ENCODE measurements at regions not wholly inside any gene's neighbourhood (a gene's known extent, or its start where the extent isn't known, plus 50 kb on each side); places are given as distances from the start of the nearest gene placed in this dataset.
"Not testable (repeated sequence)": the region's sequence is repeated elsewhere in the genome, so short reads cannot be mapped to it uniquely, and the experiment has no call there.

DNA sequence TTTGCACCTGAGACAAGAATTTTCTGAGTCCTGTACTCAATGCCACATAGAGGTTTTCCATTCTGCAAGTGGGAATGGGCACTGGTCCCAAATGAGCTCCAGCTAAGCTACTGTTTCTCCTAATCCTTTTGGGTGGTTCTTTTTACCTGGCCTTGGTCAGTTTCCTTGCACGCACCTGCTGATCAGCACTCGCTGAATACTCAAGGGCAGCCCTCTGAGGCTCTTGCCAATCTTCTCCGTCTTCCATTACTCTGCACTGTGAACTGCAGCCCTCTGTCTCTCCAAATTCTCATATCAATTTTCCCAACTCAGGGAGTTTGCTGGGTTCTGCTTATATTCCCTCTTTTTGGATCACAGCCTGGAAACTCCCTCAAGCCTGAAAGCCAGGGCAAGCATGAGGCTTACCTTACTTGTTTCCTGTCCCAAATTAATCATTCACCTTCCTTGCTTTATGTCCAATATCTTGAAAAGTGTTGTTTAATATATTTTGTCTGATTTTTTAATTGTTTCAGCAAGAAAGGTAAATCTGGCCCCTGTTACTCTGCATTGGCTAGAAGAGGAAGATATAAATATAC, 138.0 kb upstream of the TBX18 start:
- H3K4me1 ChIP-seq (ENCODE audit: control insufficient read depth, insufficient read depth, low read length): no peaks in the 10 kb centered on the region
- H3K27me3 ChIP-seq (ENCODE audit: control insufficient read depth, insufficient read depth, low read length): no peaks in the 10 kb centered on the region
- H3K9me3 ChIP-seq (ENCODE audit: control insufficient read depth, insufficient read depth, low read length): no peaks in the 10 kb centered on the region
- DNase-seq (ENCODE audit: low read depth, low spot score): no peak
- H3K36me3 ChIP-seq (ENCODE audit: control insufficient read depth, insufficient read depth, low read length): no peaks in the 10 kb centered on the region
- no CpG with 5 or more reads among the region's 3 CpGs for WGBS (ENCODE audit: insufficient coverage, insufficient read length)
- H3K27ac ChIP-seq (ENCODE audit: low read length): no peak overlapping the region
- no peak overlapping the region for H3K4me3 ChIP-seq (ENCODE audit: low read length)

DNA sequence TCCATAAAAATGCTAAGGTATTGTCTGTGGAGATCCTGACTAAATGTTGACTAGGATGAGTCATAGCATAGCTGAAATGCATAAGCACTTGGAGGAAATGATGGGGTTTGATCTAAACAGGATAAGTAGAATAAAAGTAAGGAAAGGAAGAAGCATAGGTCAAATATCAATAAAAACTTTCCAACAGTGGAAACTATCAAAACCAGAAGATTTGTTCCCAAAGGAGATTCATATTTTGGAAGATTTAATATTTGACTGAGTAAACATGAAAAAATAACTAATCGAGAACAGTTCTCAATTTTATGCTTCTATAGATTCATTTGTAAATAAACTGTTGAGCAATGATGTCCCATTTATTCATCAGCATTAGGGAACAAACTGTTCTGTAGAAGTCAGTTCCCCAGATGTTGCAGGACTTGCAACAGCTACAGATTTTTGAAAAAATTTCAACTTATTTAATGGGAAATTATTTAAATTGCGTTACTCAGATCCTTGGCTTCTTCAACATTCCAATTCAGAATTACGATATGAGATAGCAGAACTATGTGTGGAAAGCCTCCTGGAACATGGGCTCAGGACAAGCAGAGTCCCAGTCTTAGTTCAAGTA, 133.7 kb upstream of the TBX18 start:
- WGBS (ENCODE audit: insufficient coverage, insufficient read length): no CpG with 5 or more reads among the region's 3 CpGs
- no peak overlapping the region for H3K27ac ChIP-seq (ENCODE audit: low read length)
- no peaks in the 10 kb centered on the region for H3K9me3 ChIP-seq (ENCODE audit: control insufficient read depth, insufficient read depth, low read length)
- no peak for DNase-seq (ENCODE audit: low read depth, low spot score)
- H3K4me3 ChIP-seq (ENCODE audit: low read length): no peak overlapping the region
- no peaks in the 10 kb centered on the region for H3K4me1 ChIP-seq (ENCODE audit: control insufficient read depth, insufficient read depth, low read length)
- no peaks in the 10 kb centered on the region for H3K36me3 ChIP-seq (ENCODE audit: control insufficient read depth, insufficient read depth, low read length)
- no peaks in the 10 kb centered on the region for H3K27me3 ChIP-seq (ENCODE audit: control insufficient read depth, insufficient read depth, low read length)

DNA sequence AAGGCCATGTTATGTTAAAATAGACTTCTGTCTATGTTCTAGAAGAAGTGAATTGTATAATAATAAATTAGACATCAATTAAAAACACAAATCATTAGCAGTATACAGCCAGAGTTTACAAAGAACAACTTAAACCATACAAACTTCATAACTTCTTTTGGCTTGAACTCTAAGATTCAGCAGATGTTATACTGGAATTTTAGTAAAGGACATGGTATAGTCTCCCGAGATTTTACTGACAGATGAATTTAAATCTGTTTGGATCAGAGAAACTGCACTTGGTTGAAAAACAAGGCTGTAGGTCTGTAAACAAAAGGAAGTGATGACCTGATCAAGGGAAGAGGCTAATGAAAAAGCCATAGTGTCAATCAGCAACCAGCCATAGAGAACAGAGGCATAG, 132.6 kb upstream of the TBX18 start:
- Histone ChIP-seq H3K27ac (ENCODE audit: low read length) (no peak overlapping the region), H3K4me3 (ENCODE audit: low read length) (no peak overlapping the region), H3K9me3 (ENCODE audit: control insufficient read depth, insufficient read depth, low read length) (no peaks in the 10 kb centered on the region), H3K27me3 (ENCODE audit: control insufficient read depth, insufficient read depth, low read length) (no peaks in the 10 kb centered on the region), H3K4me1 (ENCODE audit: control insufficient read depth, insufficient read depth, low read length) (no peaks in the 10 kb centered on the region), H3K36me3 (ENCODE audit: control insufficient read depth, insufficient read depth, low read length) (no peaks in the 10 kb centered on the region)
- DNase-seq (ENCODE audit: low read depth, low spot score): no peak
- no CpG with 5 or more reads among the region's 1 CpG for WGBS (ENCODE audit: insufficient coverage, insufficient read length)

DNA sequence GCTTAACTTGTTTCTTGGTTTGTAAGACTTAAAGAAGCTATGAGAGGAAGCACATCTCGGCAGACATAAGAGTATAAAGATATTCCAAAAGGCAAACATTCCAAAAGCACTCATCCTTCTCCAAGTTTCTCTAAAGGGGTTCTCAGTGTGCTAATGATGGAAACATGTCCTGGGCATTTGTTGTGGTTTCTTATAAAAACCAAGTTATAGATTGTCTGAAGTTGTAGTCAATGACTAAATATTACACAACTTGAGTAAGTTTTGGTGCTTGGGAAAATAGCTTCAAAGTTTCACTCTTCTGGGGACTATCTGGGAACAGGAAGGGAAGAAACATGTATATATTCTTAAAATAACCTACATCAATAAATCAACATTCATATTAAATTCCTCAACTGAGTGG, 128.3 kb upstream of the TBX18 start:
- no CpG with 5 or more reads among the region's 1 CpG for WGBS (ENCODE audit: insufficient coverage, insufficient read length)
- H3K27me3 ChIP-seq (ENCODE audit: control insufficient read depth, insufficient read depth, low read length): no peaks in the 10 kb centered on the region
- no peak overlapping the region for H3K4me3 ChIP-seq (ENCODE audit: low read length)
- no peak overlapping the region for H3K27ac ChIP-seq (ENCODE audit: low read length)
- H3K36me3 ChIP-seq (ENCODE audit: control insufficient read depth, insufficient read depth, low read length): no peaks in the 10 kb centered on the region
- no peaks in the 10 kb centered on the region for H3K4me1 ChIP-seq (ENCODE audit: control insufficient read depth, insufficient read depth, low read length)
- H3K9me3 ChIP-seq (ENCODE audit: control insufficient read depth, insufficient read depth, low read length): no peaks in the 10 kb centered on the region
- DNase-seq (ENCODE audit: low read depth, low spot score): no peak

DNA sequence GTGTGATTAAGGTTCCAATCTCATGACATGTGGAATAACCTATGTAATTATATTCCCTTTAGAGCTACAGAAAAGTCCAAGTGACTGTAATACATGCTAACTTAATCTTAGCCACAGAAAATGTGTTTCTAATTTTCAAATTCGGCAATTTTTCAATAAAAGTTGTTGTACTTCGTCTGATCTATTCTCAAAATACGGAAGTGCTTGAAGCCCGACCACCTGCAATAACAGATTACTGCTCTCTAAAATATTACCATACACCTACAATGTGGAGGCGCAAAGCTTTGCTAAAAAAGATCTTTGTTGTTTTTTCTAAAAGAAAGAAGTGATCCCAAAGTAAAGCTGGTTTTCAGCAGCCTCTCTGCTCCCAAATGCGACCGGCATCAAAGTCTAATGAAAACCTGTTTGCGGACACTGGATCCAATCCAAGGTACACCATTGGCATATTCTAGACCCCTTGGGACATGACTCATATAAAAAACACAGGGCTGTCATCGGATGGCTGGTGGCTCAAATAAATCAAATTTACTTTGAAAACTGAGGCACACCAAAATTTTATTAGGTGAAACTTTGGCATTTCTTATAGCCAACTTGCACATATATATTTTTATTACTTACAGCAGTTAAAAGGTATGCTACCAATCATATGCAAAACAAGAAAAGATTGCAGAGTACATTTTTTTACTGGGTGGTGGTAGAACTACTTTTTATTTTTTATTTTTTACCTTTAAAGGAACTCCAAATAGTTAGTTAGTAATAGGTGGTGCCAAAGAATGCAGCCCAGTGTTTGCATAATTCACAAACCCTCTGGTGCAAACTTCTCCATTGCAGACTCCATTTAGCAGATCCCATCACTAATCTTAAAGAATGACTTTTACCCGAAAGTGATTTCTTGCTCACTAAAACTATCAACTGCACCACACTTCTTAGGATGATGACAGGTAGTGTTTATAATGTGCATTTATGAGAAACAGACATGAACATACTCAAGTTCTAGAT, 118.7 kb upstream of the TBX18 start:
- Histone ChIP-seq H3K4me1 (ENCODE audit: control insufficient read depth, insufficient read depth, low read length) (no peaks in the 10 kb centered on the region), H3K27me3 (ENCODE audit: control insufficient read depth, insufficient read depth, low read length) (no peaks in the 10 kb centered on the region), H3K36me3 (ENCODE audit: control insufficient read depth, insufficient read depth, low read length) (no peaks in the 10 kb centered on the region), H3K4me3 (ENCODE audit: low read length) (no peak overlapping the region), H3K27ac (ENCODE audit: low read length) (no peak overlapping the region), H3K9me3 (ENCODE audit: control insufficient read depth, insufficient read depth, low read length) (no peaks in the 10 kb centered on the region)
- no CpG with 5 or more reads among the region's 10 CpGs for WGBS (ENCODE audit: insufficient coverage, insufficient read length)
- DNase-seq (ENCODE audit: low read depth, low spot score): no peak

DNA sequence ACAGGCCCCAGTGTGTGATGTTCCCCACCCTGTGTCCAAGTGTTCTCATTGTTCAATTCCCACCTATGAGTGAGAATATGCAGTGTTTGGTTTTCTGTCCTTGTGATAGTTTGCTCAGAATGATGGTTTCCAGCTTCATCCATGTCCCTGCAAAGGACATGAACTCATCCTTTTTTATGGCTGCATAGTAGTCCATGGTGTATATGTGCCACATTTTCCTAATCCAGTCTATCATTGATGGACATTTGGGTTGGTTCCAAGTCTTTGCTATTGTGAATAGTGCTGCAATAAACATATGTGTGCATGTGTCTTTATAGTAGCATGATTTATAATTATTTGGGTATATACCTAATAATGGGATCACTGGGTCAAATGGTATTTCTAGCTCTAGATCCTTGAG, 115.0 kb upstream of the TBX18 start:
- DNase-seq (ENCODE audit: low read depth, low spot score); H3K27me3 ChIP-seq (ENCODE audit: control insufficient read depth, insufficient read depth, low read length); H3K4me3 ChIP-seq (ENCODE audit: low read length); H3K27ac ChIP-seq (ENCODE audit: low read length); H3K9me3 ChIP-seq (ENCODE audit: control insufficient read depth, insufficient read depth, low read length); H3K4me1 ChIP-seq (ENCODE audit: control insufficient read depth, insufficient read depth, low read length); H3K36me3 ChIP-seq (ENCODE audit: control insufficient read depth, insufficient read depth, low read length): not testable (repeated sequence)

DNA sequence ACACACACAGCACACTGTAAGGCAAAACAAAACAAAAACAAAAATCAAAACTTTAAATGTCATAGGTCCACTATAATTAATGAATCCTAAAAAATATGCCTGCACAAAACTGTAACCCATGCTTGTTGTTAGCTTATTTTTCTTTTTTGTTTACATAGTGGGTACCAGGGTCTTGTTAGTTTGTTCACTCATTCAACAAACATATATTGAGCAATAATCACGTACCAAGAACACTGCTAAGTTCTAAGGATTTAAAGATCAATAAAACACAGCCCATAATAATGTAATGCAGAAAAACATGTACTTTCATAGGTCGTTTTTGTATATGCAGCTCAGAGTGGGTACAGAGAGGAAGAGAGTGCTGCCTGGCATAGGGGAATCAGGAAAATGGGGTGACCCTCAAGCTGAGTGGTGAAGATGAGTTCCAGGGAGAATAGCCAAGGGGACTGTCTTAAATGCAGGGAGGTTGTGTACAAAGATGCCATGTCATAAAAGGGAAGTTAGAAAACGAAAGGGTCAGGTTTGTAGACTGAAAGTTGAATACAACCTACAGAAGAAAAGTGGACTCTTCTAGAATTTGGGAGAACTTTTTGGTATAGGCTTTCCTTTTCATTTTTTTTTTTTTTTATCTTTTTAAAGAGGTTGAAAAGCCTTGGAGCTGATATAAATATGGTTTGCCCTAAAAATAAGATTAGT, 113.3 kb upstream of the TBX18 start:
- H3K4me3 ChIP-seq (ENCODE audit: low read length): no peak overlapping the region
- no peaks in the 10 kb centered on the region for H3K4me1 ChIP-seq (ENCODE audit: control insufficient read depth, insufficient read depth, low read length)
- DNase-seq (ENCODE audit: low read depth, low spot score): no peak
- no CpG with 5 or more reads among the region's 3 CpGs for WGBS (ENCODE audit: insufficient coverage, insufficient read length)
- no peaks in the 10 kb centered on the region for H3K27me3 ChIP-seq (ENCODE audit: control insufficient read depth, insufficient read depth, low read length)
- H3K9me3 ChIP-seq (ENCODE audit: control insufficient read depth, insufficient read depth, low read length): no peaks in the 10 kb centered on the region
- no peak overlapping the region for H3K27ac ChIP-seq (ENCODE audit: low read length)
- no peaks in the 10 kb centered on the region for H3K36me3 ChIP-seq (ENCODE audit: control insufficient read depth, insufficient read depth, low read length)

DNA sequence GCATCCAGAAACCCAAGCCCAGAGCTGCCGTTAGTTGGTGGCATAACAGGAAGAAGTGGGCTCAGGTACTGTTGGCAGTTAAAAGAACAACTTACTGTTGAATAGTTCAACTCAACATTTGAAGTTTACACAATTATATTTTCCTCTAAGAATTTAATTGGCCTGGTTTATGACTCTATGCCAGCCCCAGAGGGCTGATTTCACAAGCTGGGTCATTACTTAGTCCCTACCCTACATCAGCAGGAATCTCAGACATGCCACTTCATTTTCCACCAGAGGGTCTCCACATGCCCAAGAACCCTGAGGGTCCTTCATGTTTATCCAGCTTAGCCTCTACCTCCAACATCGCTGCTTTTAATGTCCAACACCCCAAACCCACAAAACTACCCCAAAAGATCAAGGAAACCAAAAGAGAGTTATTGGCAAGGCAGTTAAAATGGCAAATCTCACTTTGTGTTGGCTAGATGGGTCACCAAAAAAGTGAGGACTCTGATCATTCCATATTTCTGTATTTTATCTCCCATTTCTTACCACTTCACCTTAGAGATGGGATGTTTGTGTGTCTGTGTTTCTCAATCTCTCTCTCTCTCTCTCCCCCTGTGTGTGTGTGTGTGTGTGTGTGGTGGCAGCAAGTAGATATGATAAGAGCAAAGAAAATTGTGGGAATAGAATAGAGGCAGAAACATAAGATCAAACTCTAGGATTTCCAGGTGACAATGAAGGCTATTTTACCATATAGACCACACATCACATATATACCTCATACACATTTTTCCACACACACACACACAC, 112.5 kb upstream of the TBX18 start:
- Histone ChIP-seq H3K4me1 (ENCODE audit: control insufficient read depth, insufficient read depth, low read length) (no peaks in the 10 kb centered on the region), H3K36me3 (ENCODE audit: control insufficient read depth, insufficient read depth, low read length) (no peaks in the 10 kb centered on the region), H3K27me3 (ENCODE audit: control insufficient read depth, insufficient read depth, low read length) (no peaks in the 10 kb centered on the region), H3K4me3 (ENCODE audit: low read length) (no peak overlapping the region), H3K9me3 (ENCODE audit: control insufficient read depth, insufficient read depth, low read length) (no peaks in the 10 kb centered on the region), H3K27ac (ENCODE audit: low read length) (no peak overlapping the region)
- WGBS (ENCODE audit: insufficient coverage, insufficient read length): no CpG with 5 or more reads among the region's 2 CpGs
- no peak for DNase-seq (ENCODE audit: low read depth, low spot score)

DNA sequence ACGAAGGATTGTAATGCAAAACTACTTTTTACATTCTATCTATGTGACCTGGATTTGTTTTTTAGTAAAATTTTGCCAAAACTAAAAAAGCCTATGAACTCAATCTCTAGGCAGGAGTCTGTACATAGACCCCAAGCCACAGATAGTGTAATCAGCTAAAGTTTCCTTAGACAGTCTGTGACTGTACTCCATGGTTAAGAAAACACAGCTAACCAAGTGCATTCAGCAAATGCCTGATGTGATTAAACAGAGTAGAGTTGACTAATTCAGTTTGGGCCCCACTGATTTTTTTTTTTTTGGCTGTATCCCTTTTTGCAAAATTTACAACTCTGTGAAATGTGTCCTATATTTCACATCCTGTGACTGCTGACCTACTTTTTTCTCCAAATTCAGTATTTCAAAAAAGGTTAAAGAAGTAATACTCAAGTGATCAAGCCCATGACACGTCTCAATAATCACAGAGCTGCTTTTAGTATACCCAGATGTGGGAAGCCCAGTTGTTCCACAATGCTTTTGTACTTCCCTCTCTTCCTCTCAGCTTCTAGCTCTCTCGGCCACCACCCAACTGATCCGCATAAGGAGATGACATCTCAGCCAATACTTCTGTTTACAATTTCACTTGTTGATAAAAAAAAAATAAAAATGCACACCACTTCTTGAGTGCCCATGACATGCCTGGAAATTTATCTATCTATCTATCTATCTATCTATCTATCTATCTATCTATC, 108.8 kb upstream of the TBX18 start:
- H3K27ac ChIP-seq (ENCODE audit: low read length): no peak overlapping the region
- no peaks in the 10 kb centered on the region for H3K36me3 ChIP-seq (ENCODE audit: control insufficient read depth, insufficient read depth, low read length)
- H3K27me3 ChIP-seq (ENCODE audit: control insufficient read depth, insufficient read depth, low read length): no peaks in the 10 kb centered on the region
- WGBS (ENCODE audit: insufficient coverage, insufficient read length): no CpG with 5 or more reads among the region's 4 CpGs
- no peak overlapping the region for H3K4me3 ChIP-seq (ENCODE audit: low read length)
- DNase-seq (ENCODE audit: low read depth, low spot score): no peak
- no peaks in the 10 kb centered on the region for H3K9me3 ChIP-seq (ENCODE audit: control insufficient read depth, insufficient read depth, low read length)
- no peaks in the 10 kb centered on the region for H3K4me1 ChIP-seq (ENCODE audit: control insufficient read depth, insufficient read depth, low read length)

Data from iPS DF 6.9 (cell line).